Activated CD4-positive, alpha-beta memory T cell treated with anti-CD3 and anti-CD28 coated beads for 36 hours (primary cell): ENCODE measurements at regions not wholly inside any gene's neighbourhood (a gene's known extent, or its start where the extent isn't known, plus 50 kb on each side); places are given as distances from the start of the nearest gene placed in this dataset.

Experiments used
- CTCF ChIA-PET: fragments of 350-600 bp; sonication (Branson Sonifier 250); formaldehyde crosslinking; loops from one replicate; lab custom pipeline; 2021; ENCODE audit warnings: antibody characterized with exemption, inconsistent platforms; lab: Charles Lee
- POLR2A ChIA-PET: fragments of 350-600 bp; sonication (Branson Sonifier 250); formaldehyde crosslinking; loops from one replicate; lab custom pipeline; 2021; ENCODE audit warnings: antibody characterized with exemption; lab: Charles Lee
- DNase-seq: peaks from one replicate; pipeline ENCODE4 v3.0.0-alpha.2; 2020
- H3K27ac Mint-ChIP-seq: one replicate; pipeline ENCODE4 v1.8.0; 2021; ENCODE audit warnings: mixed read lengths
- H3K27me3 Mint-ChIP-seq: one replicate; pipeline ENCODE4 v1.8.0; 2021; ENCODE audit warnings: mixed read lengths
- H3K36me3 Mint-ChIP-seq: one replicate; pipeline ENCODE4 v1.8.0; 2021; ENCODE audit warnings: mixed read lengths
- H3K4me1 Mint-ChIP-seq: one replicate; pipeline ENCODE4 v1.8.0; 2021; ENCODE audit warnings: low read depth, mixed read lengths
- H3K4me3 Mint-ChIP-seq: one replicate; pipeline ENCODE4 v1.8.0; 2021; ENCODE audit warnings: mild to moderate bottlenecking, mixed read lengths
- H3K9me3 Mint-ChIP-seq: one replicate; pipeline ENCODE4 v1.8.0; 2021; ENCODE audit warnings: mixed read lengths
- intact Hi-C: fragments of 100-400 bp; cut with micrococcal nuclease; formaldehyde crosslinking; loops from one replicate; pipeline ENCODE4 v1.15.1; 2023

GRCh38 chr10:83987216-83987615 lies 152.1 kb upstream of the GHITM start:
- ChIA-PET CTCF (no interaction called here), POLR2A (no interaction called here)
- no peak overlapping the region for H3K27ac Mint-ChIP-seq
- H3K4me3 Mint-ChIP-seq: no peak overlapping the region
- H3K36me3 Mint-ChIP-seq: no peaks in the 10 kb centered on the region
- intact Hi-C loops: no loop called here
- H3K27me3 Mint-ChIP-seq: no peaks in the 10 kb centered on the region
- no peak for DNase-seq
- no peaks in the 10 kb centered on the region for H3K9me3 Mint-ChIP-seq
- no peaks in the 10 kb centered on the region for H3K4me1 Mint-ChIP-seq

DNA sequence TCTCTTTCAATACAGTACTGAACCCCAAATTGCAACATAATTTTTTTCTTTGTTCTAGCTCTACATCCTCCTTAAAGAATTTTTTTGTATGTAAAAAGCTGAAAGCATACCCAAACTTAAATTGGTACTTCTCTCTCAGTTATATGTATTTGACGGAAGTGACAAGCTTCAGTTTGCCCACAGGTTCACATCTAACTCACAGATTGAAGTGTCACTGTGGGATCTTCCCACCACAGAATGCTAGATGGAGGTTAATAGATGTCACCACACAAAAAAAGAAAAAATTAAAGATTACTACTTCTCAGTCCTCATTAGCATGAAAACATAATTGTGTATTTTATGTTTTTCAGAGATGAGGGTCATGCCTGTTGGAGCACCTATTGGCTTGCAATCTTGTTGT lies 150.9 kb upstream of the GHITM start:
- Mint-ChIP-seq H3K27me3 (no peaks in the 10 kb centered on the region), H3K9me3 (no peaks in the 10 kb centered on the region), H3K27ac (no peak overlapping the region), H3K4me3 (no peak overlapping the region), H3K36me3 (no peaks in the 10 kb centered on the region), H3K4me1 (no peaks in the 10 kb centered on the region)
- POLR2A ChIA-PET: no interaction called here
- CTCF ChIA-PET: no interaction called here
- DNase-seq: no peak
- intact Hi-C loops: no loop called here

- intact Hi-C loops: no loop called here
Measured at GRCh38 chr10:83990126-83990525, 149.2 kb upstream of the GHITM start.

GRCh38 chr10:83991986-83992753 lies 147.1 kb upstream of the GHITM start:
- Mint-ChIP-seq H3K27me3 (no peaks in the 10 kb centered on the region), H3K9me3 (no peaks in the 10 kb centered on the region), H3K36me3 (no peaks in the 10 kb centered on the region), H3K27ac (no peak overlapping the region), H3K4me3 (no peak overlapping the region), H3K4me1 (peaks cover 7% of the 10 kb centered on the region)
- ChIA-PET POLR2A (no interaction called here), CTCF (interaction anchor here (1.1 to 1.3 kb wide), 2 partner anchors 16 to 105 kb away, joined by 3 read pairs; no protein-coding TSS in a partner anchor)
- intact Hi-C loops: no loop called here
- DNase-seq: peak; percentile 33

More at GRCh38 chr10:83990126-83990525, 149.2 kb upstream of the GHITM start:
- CTCF ChIA-PET: no interaction called here
- no peak for DNase-seq
- POLR2A ChIA-PET: no interaction called here
- H3K4me3 Mint-ChIP-seq: no peak overlapping the region
- no peak overlapping the region for H3K27ac Mint-ChIP-seq
- no peaks in the 10 kb centered on the region for H3K27me3 Mint-ChIP-seq
- no peaks in the 10 kb centered on the region for H3K4me1 Mint-ChIP-seq
- no peaks in the 10 kb centered on the region for H3K9me3 Mint-ChIP-seq
- H3K36me3 Mint-ChIP-seq: no peaks in the 10 kb centered on the region

GRCh38 chr10:83994325-83994724 lies 145.0 kb upstream of the GHITM start:
- CTCF ChIA-PET: interaction anchor here (1.3 kb wide), 1 partner anchor 10 kb away, joined by 3 read pairs; no protein-coding TSS in a partner anchor
- H3K27ac Mint-ChIP-seq: no peak overlapping the region

GRCh38 chr10:83995738-83996331 lies 143.5 kb upstream of the GHITM start:
- no peak overlapping the region for H3K27ac Mint-ChIP-seq
- ChIA-PET CTCF (no interaction called here), POLR2A (no interaction called here)
- intact Hi-C loops: no loop called here
- no peaks in the 10 kb centered on the region for H3K27me3 Mint-ChIP-seq
- DNase-seq: no peak
- no peaks in the 10 kb centered on the region for H3K36me3 Mint-ChIP-seq
- H3K4me1 Mint-ChIP-seq: peaks cover 7% of the 10 kb centered on the region
- H3K4me3 Mint-ChIP-seq: no peak overlapping the region
- no peaks in the 10 kb centered on the region for H3K9me3 Mint-ChIP-seq

More at GRCh38 chr10:83994325-83994724, 145.0 kb upstream of the GHITM start:
- no peaks in the 10 kb centered on the region for H3K36me3 Mint-ChIP-seq
- no peaks in the 10 kb centered on the region for H3K9me3 Mint-ChIP-seq
- intact Hi-C loops: no loop called here
- no peak overlapping the region for H3K4me3 Mint-ChIP-seq
- no peaks in the 10 kb centered on the region for H3K27me3 Mint-ChIP-seq
- H3K4me1 Mint-ChIP-seq: peaks cover 7% of the 10 kb centered on the region
- POLR2A ChIA-PET: no interaction called here
- DNase-seq: no peak

DNA sequence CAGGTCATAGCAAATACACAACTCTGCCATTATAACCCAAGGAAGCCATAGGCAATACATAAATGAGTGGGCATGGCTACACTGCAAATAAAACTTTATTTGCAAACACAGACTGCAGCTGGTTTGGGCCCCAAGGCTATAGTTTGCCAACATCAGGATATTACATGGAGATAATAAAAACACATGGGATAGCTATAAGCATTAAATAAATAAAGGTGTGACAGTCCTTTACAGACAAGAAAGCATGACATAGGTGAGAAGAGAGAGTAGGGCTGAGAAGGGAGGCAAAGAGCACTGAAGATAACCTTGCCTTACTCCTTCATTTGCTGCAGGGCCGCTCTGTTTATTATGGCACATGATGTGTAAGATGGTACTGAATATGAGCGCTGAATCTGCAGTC lies 135.1 kb upstream of the GHITM start:
- ChIA-PET POLR2A (no interaction called here), CTCF (interaction anchor here (0.8 kb wide), 1 partner anchor 11 kb away, joined by 3 read pairs; no protein-coding TSS in a partner anchor)
- Mint-ChIP-seq H3K4me3 (no peak overlapping the region), H3K27me3 (peaks cover 4% of the 10 kb centered on the region), H3K9me3 (no peaks in the 10 kb centered on the region), H3K27ac (no peak overlapping the region), H3K36me3 (no peaks in the 10 kb centered on the region), H3K4me1 (no peaks in the 10 kb centered on the region)
- intact Hi-C loops: no loop called here
- no peak for DNase-seq

- POLR2A ChIA-PET: no interaction called here
- Mint-ChIP-seq H3K27ac (no peak overlapping the region), H3K4me3 (no peak overlapping the region), H3K36me3 (no peaks in the 10 kb centered on the region), H3K27me3 (peaks cover 4% of the 10 kb centered on the region), H3K9me3 (no peaks in the 10 kb centered on the region), H3K4me1 (no peaks in the 10 kb centered on the region)
- CTCF ChIA-PET: interaction anchor here (0.8 kb wide), 1 partner anchor 12 kb away, joined by 3 read pairs; no protein-coding TSS in a partner anchor
- DNase-seq: no peak
- intact Hi-C loops: no loop called here
Measured at GRCh38 chr10:84005403-84005802, 133.9 kb upstream of the GHITM start.

GRCh38 chr10:84007482-84007881 lies 131.8 kb upstream of the GHITM start:
- intact Hi-C loops: no loop called here
- DNase-seq: no peak
- Mint-ChIP-seq H3K27me3 (peaks cover 5% of the 10 kb centered on the region), H3K4me3 (no peak overlapping the region), H3K9me3 (no peaks in the 10 kb centered on the region), H3K36me3 (no peaks in the 10 kb centered on the region), H3K27ac (no peak overlapping the region), H3K4me1 (no peaks in the 10 kb centered on the region)
- CTCF ChIA-PET: no interaction called here
- POLR2A ChIA-PET: no interaction called here

- ChIA-PET POLR2A (no interaction called here), CTCF (interaction anchor here (1.4 kb wide), 1 partner anchor 19 kb away, joined by 3 read pairs; no protein-coding TSS in a partner anchor)
- Mint-ChIP-seq H3K4me1 (peaks cover 4% of the 10 kb centered on the region), H3K27me3 (peaks cover 5% of the 10 kb centered on the region), H3K4me3 (no peak overlapping the region), H3K36me3 (no peaks in the 10 kb centered on the region), H3K27ac (no peak overlapping the region), H3K9me3 (no peaks in the 10 kb centered on the region)
- peak; percentile 58 for DNase-seq
- intact Hi-C loops: no loop called here
Measured at GRCh38 chr10:84008878-84009277, 130.4 kb upstream of the GHITM start.

DNA sequence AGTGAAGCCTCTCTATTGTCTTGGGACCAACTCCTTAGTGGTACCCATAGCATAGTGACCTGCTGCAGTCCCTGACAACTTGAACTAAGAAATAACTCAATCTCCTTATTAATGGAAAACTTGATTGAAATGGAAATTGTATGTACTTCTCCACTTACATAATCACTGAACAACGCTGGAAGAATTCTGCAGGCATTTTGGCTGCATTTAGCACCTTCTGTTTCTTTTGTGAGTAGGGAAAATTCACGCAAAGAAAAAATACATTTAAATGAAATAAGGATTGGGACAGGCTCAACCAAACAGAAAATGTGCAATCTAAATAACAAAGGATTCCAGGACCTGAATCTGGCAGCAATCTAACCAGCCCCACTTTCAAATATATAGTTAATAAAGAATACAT lies 126.9 kb upstream of the GHITM start:
- Mint-ChIP-seq H3K4me1 (peaks cover 4% of the 10 kb centered on the region), H3K27me3 (peaks cover 4% of the 10 kb centered on the region), H3K4me3 (no peak overlapping the region), H3K27ac (no peak overlapping the region), H3K9me3 (no peaks in the 10 kb centered on the region), H3K36me3 (no peaks in the 10 kb centered on the region)
- intact Hi-C loops: no loop called here
- ChIA-PET POLR2A (no interaction called here), CTCF (interaction anchor here (1.0 kb wide), 1 partner anchor 140 kb away, joined by 3 read pairs; no protein-coding TSS in a partner anchor)
- DNase-seq: no peak

DNA sequence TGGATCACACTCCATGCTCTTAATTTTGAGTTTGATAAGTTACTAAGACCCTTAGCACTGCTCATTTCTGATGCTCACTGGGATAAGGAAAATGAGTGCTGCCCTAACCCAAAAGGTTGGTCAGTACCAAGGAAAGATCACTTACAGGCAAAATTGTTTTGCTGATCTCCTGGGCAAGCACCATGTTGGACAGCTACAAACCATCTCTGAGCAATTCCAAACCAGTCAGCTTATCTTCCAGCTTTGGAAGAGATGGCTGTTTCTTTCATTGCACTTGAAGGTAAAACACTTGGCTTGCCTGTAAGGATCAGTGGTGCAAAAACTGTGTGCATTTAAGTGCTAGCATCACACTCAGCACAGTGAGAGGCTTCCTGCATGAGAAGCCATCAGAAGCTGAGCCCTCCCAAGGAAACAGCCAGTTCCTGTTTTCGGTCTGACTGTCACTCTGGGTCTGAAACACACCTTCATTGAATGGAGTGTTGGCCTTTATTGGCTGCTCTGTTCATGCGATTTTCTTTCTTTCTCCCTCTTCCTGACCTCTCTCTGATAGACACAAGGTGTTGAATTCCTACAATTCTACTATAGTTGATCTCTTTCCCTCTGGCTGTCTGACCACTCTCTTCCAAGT lies 126.4 kb upstream of the GHITM start:
- Mint-ChIP-seq H3K4me3 (no peak overlapping the region), H3K27me3 (peaks cover 7% of the 10 kb centered on the region), H3K9me3 (no peaks in the 10 kb centered on the region), H3K4me1 (peaks cover 4% of the 10 kb centered on the region), H3K36me3 (no peaks in the 10 kb centered on the region), H3K27ac (no peak overlapping the region)
- POLR2A ChIA-PET: no interaction called here
- DNase-seq: no peak
- intact Hi-C loops: no loop called here
- CTCF ChIA-PET: no interaction called here
